ENCODE measurements at regions not wholly inside any gene's neighbourhood (a gene's known extent, or its start where the extent isn't known, plus 50 kb on each side); places are given as distances from the start of the nearest gene placed in this dataset.

DNA sequence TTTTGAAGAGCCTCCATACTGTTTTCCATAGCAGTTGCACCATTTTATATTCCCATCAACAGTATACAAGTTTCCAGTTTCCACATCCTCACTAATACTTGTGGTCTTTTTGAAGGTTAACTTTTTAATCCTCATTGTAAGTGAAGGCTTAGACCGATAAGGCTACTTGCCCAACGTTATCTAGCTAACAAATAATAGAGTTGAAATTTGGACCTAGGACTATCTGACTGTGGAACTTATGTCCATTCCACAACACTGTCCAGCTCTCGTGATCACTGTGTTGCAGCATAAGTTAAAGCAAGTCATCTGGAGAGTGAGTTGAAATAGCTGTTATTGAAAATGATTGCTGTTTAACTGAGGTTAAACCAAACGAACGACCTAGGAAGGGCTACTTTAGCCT is 84.0 kb downstream of the ZNF92 start:
- no peak overlapping the region for H3K4me3 ChIP-seq (ENCODE audit: insufficient read depth, low read depth, low read length)
- TF ChIP-seq, protein P1, sequence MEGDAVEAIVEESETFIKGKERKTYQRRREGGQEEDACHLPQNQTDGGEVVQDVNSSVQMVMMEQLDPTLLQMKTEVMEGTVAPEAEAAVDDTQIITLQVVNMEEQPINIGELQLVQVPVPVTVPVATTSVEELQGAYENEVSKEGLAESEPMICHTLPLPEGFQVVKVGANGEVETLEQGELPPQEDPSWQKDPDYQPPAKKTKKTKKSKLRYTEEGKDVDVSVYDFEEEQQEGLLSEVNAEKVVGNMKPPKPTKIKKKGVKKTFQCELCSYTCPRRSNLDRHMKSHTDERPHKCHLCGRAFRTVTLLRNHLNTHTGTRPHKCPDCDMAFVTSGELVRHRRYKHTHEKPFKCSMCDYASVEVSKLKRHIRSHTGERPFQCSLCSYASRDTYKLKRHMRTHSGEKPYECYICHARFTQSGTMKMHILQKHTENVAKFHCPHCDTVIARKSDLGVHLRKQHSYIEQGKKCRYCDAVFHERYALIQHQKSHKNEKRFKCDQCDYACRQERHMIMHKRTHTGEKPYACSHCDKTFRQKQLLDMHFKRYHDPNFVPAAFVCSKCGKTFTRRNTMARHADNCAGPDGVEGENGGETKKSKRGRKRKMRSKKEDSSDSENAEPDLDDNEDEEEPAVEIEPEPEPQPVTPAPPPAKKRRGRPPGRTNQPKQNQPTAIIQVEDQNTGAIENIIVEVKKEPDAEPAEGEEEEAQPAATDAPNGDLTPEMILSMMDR (IDR thresholded peaks at IDR 0.05; ENCODE audit: insufficient read depth, low read depth, low read length), result no peak
- TF ChIP-seq EZH2 (IDR thresholded peaks at IDR 0.05; ENCODE audit: insufficient read depth, low read length), result no peak
- no peaks in the 10 kb centered on the region for H4K20me1 ChIP-seq (ENCODE audit: insufficient read depth, low read length)
- no peaks in the 10 kb centered on the region for H3K36me3 ChIP-seq (ENCODE audit: insufficient read depth, low read length)
- no peak overlapping the region for H3K27ac ChIP-seq (ENCODE audit: low read depth, low read length)
- DNase-seq (ENCODE audit: low read depth), result no peak
- no peaks in the 10 kb centered on the region for H3K79me2 ChIP-seq (ENCODE audit: insufficient read depth, low read length)
- no peak overlapping the region for H2AFZ ChIP-seq (ENCODE audit: low read depth, low read length)
- no peaks in the 10 kb centered on the region for H3K9me3 ChIP-seq (ENCODE audit: insufficient read depth, low read depth, low read length)
- Mint-ChIP-seq H3K4me1 (ENCODE audit: low read depth, unreplicated experiment) (peaks cover 6% of the 10 kb centered on the region), H3K27me3 (ENCODE audit: low read depth, unreplicated experiment) (peaks cover 22% of the 10 kb centered on the region), H3K27ac (ENCODE audit: unreplicated experiment) (no peak overlapping the region), H3K9me3 (ENCODE audit: unreplicated experiment) (peaks cover 7% of the 10 kb centered on the region), H3K4me3 (ENCODE audit: unreplicated experiment) (no peak overlapping the region), H3K36me3 (ENCODE audit: low read depth, unreplicated experiment) (no peaks in the 10 kb centered on the region)
- H3K9ac ChIP-seq (ENCODE audit: low read length), result no peak overlapping the region
- H3K4me1 ChIP-seq (ENCODE audit: insufficient read depth, low read length), result no peaks in the 10 kb centered on the region
- no peak for FAIRE-seq
- no peaks in the 10 kb centered on the region for H3K27me3 ChIP-seq (ENCODE audit: insufficient read depth, low read length)
- H3K4me2 ChIP-seq (ENCODE audit: low read length), result no peak overlapping the region

DNA sequence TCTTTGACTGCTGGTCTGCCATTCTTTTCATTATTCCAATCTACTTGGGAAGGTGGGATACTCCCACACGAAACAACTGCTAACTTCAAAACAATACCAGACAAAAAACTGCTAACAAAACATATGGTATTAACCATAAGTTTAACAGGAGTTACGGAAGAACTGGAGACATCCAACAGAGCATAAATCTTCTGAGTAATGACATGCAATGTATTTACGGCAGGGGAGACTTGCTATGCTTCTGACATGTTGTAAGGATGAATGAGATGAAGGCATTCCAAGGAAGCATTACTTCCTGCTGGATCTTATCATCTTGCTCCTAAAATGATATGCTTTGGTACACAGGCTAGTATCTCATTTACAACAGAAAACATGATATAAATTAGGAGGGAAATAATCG is 85.8 kb downstream of the ZNF92 start:
- no peak overlapping the region for H3K4me3 ChIP-seq (ENCODE audit: insufficient read depth, low read depth, low read length)
- TF ChIP-seq, protein P1 (IDR thresholded peaks at IDR 0.05; ENCODE audit: insufficient read depth, low read depth, low read length), result no peak
- no peak for TF ChIP-seq EZH2 (IDR thresholded peaks at IDR 0.05; ENCODE audit: insufficient read depth, low read length)
- peaks cover 7% of the 10 kb centered on the region for H3K9me3 Mint-ChIP-seq (ENCODE audit: unreplicated experiment)

DNA sequence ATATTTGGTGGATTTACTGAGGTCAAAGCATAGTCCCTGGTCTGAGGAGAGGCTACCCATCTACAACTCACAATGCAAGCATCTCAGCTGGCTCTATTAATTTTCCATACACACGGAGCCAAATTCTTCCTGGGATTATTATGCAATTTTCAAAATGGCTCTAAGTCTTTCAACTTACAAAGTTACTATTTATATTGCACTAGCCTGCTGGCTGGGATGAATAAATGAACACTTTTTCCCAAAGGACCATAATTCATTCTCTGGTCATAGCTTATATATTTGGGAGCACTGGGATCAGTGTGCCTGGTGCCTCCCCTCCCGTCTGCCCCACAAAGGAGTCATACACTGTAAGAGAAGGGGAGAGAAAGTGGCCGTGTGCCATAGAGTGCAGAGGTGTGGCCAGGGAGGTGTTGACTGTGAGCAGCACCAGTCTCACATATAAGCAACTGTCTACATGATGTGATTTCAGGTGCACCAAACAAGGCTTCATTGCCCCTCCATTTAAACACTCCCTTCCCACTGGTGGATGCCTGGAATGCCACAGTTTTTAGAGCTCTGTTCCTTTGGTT is 88.6 kb downstream of the ZNF92 start:
- Histone ChIP-seq H4K20me1 (ENCODE audit: insufficient read depth, low read length) (no peaks in the 10 kb centered on the region), H3K27ac (ENCODE audit: low read depth, low read length) (no peak overlapping the region), H3K4me2 (ENCODE audit: low read length) (no peak overlapping the region), H2AFZ (ENCODE audit: low read depth, low read length) (no peak overlapping the region), H3K36me3 (ENCODE audit: insufficient read depth, low read length) (no peaks in the 10 kb centered on the region), H3K9me3 (ENCODE audit: insufficient read depth, low read depth, low read length) (no peaks in the 10 kb centered on the region), H3K79me2 (ENCODE audit: insufficient read depth, low read length) (no peaks in the 10 kb centered on the region), H3K9ac (ENCODE audit: low read length) (no peak overlapping the region), H3K4me3 (ENCODE audit: insufficient read depth, low read depth, low read length) (no peak overlapping the region), H3K27me3 (ENCODE audit: insufficient read depth, low read length) (no peaks in the 10 kb centered on the region), H3K4me1 (ENCODE audit: insufficient read depth, low read length) (no peaks in the 10 kb centered on the region)
- Mint-ChIP-seq H3K4me1 (ENCODE audit: low read depth, unreplicated experiment) (peaks cover 12% of the 10 kb centered on the region), H3K9me3 (ENCODE audit: unreplicated experiment) (peaks cover 8% of the 10 kb centered on the region), H3K27me3 (ENCODE audit: low read depth, unreplicated experiment) (peaks cover 13% of the 10 kb centered on the region), H3K27ac (ENCODE audit: unreplicated experiment) (no peak overlapping the region), H3K36me3 (ENCODE audit: low read depth, unreplicated experiment) (no peaks in the 10 kb centered on the region), H3K4me3 (ENCODE audit: unreplicated experiment) (no peak overlapping the region)
- TF ChIP-seq, protein P1 (IDR thresholded peaks at IDR 0.05; ENCODE audit: insufficient read depth, low read depth, low read length), result no peak
- no peak for TF ChIP-seq EZH2 (IDR thresholded peaks at IDR 0.05; ENCODE audit: insufficient read depth, low read length)
- DNase-seq (ENCODE audit: low read depth) (no peak), FAIRE-seq (no peak)

More for the DNA sequence above, 85.8 kb downstream of the ZNF92 start:
- Histone ChIP-seq H2AFZ (ENCODE audit: low read depth, low read length) (no peak overlapping the region), H3K4me1 (ENCODE audit: insufficient read depth, low read length) (no peaks in the 10 kb centered on the region), H3K36me3 (ENCODE audit: insufficient read depth, low read length) (no peaks in the 10 kb centered on the region), H3K9me3 (ENCODE audit: insufficient read depth, low read depth, low read length) (no peaks in the 10 kb centered on the region), H3K79me2 (ENCODE audit: insufficient read depth, low read length) (no peaks in the 10 kb centered on the region), H3K27me3 (ENCODE audit: insufficient read depth, low read length) (no peaks in the 10 kb centered on the region), H3K4me2 (ENCODE audit: low read length) (no peak overlapping the region), H3K9ac (ENCODE audit: low read length) (no peak overlapping the region), H3K27ac (ENCODE audit: low read depth, low read length) (no peak overlapping the region), H4K20me1 (ENCODE audit: insufficient read depth, low read length) (no peaks in the 10 kb centered on the region)
- DNase-seq (ENCODE audit: low read depth) (no peak), FAIRE-seq (no peak)
- Mint-ChIP-seq H3K27me3 (ENCODE audit: low read depth, unreplicated experiment) (peaks cover 15% of the 10 kb centered on the region), H3K36me3 (ENCODE audit: low read depth, unreplicated experiment) (no peaks in the 10 kb centered on the region), H3K4me1 (ENCODE audit: low read depth, unreplicated experiment) (peaks cover 12% of the 10 kb centered on the region), H3K27ac (ENCODE audit: unreplicated experiment) (no peak overlapping the region), H3K4me3 (ENCODE audit: unreplicated experiment) (no peak overlapping the region)
